ENCODE measurements at regions not wholly inside any gene's neighbourhood (a gene's known extent, or its start where the extent isn't known, plus 50 kb on each side); places are given as distances from the start of the nearest gene placed in this dataset.

DNA sequence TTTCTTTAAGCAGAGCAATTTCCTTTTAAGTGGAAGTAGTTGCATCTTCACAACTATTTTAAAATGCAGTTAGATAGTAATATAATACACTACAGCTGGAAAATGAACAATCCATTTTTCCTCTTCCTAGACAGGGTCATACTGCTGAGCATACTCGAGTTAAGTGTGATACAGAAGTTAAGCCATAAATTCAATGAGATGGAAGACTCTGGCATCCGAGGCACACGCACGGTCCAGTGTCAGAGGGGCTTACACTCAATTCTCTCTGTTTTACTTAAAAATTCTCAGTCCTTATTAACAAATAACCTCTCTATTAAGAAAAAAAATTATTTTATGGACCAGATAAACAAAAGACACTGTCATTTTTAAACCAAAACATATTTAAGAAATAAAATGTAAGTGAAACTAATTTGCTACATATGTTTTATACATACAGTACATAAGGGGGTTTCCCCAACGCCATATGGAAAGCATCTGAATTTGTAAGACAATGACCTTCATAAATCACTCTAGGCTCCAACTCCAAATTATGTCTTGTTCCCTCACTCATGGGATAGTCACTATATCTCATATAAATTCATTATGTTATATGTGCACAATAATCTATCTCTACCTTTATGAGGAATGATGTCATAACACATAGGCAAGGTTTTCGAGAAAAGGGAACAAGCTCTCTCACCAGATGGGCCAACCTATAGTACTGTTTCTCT lies 315.3 kb downstream of the PAPSS1 start:
- Histone ChIP-seq H3K27me3 (ENCODE audit: low read depth) (no peaks in the 10 kb centered on the region), H3K9me3 (replicated peaks) (peaks cover 3% of the 10 kb centered on the region), H3K4me1 (no peaks in the 10 kb centered on the region), H3K27ac (replicated peaks) (no peak overlapping the region), H3K4me3 (no peak overlapping the region), H3K36me3 (no peaks in the 10 kb centered on the region)
- no peak for DNase-seq
- TF ChIP-seq, protein P1, sequence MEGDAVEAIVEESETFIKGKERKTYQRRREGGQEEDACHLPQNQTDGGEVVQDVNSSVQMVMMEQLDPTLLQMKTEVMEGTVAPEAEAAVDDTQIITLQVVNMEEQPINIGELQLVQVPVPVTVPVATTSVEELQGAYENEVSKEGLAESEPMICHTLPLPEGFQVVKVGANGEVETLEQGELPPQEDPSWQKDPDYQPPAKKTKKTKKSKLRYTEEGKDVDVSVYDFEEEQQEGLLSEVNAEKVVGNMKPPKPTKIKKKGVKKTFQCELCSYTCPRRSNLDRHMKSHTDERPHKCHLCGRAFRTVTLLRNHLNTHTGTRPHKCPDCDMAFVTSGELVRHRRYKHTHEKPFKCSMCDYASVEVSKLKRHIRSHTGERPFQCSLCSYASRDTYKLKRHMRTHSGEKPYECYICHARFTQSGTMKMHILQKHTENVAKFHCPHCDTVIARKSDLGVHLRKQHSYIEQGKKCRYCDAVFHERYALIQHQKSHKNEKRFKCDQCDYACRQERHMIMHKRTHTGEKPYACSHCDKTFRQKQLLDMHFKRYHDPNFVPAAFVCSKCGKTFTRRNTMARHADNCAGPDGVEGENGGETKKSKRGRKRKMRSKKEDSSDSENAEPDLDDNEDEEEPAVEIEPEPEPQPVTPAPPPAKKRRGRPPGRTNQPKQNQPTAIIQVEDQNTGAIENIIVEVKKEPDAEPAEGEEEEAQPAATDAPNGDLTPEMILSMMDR (IDR thresholded peaks at IDR 0.05; ENCODE audit: borderline replicate concordance): no peak
- intact Hi-C loops (cut with micrococcal nuclease): no loop called here

DNA sequence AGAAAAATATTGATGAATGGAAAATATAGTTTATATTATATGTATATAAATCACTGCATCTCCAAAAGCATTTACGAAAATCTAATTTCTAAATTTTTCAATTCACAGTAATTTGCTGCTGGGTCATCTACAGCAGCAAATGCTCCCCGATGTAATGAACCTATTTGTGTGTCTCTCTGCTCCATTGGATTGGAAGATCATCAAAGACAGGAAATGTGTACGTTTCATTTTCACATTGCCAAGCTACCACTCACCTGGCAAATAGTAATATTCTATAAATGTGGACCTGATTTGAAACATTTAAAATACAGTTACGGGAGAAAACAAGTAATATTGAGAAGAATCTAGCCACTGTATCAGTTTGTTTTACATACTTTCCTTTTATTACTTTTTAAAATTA lies 317.7 kb downstream of the PAPSS1 start:
- Histone ChIP-seq H3K27me3 (ENCODE audit: low read depth) (no peaks in the 10 kb centered on the region), H3K9me3 (replicated peaks) (no peaks in the 10 kb centered on the region), H3K36me3 (no peaks in the 10 kb centered on the region), H3K4me3 (no peak overlapping the region), H3K27ac (replicated peaks) (no peak overlapping the region), H3K4me1 (no peaks in the 10 kb centered on the region)
- TF ChIP-seq, protein P1 (IDR thresholded peaks at IDR 0.05; ENCODE audit: borderline replicate concordance): no peak
- intact Hi-C loops (cut with micrococcal nuclease): no loop called here
- DNase-seq: no peak

GRCh38 chr4:107392951-107393350 lies 327.1 kb downstream of the PAPSS1 start:
- no peaks in the 10 kb centered on the region for H3K4me1 ChIP-seq
- H3K9me3 ChIP-seq (replicated peaks): no peaks in the 10 kb centered on the region
- no peak overlapping the region for H3K27ac ChIP-seq (replicated peaks)
- intact Hi-C loops (cut with micrococcal nuclease): no loop called here
- H3K27me3 ChIP-seq (ENCODE audit: low read depth): no peaks in the 10 kb centered on the region
- no peak overlapping the region for H3K4me3 ChIP-seq
- no peaks in the 10 kb centered on the region for H3K36me3 ChIP-seq
- no peak for DNase-seq
- TF ChIP-seq, protein P1 (IDR thresholded peaks at IDR 0.05; ENCODE audit: borderline replicate concordance): no peak

- no peaks in the 10 kb centered on the region for H3K27me3 ChIP-seq (ENCODE audit: low read depth)
- no peak overlapping the region for H3K4me3 ChIP-seq
- no peaks in the 10 kb centered on the region for H3K4me1 ChIP-seq
- DNase-seq: no peak
- intact Hi-C loops (cut with micrococcal nuclease): no loop called here
- TF ChIP-seq, protein P1 (IDR thresholded peaks at IDR 0.05; ENCODE audit: borderline replicate concordance): no peak
- no peaks in the 10 kb centered on the region for H3K36me3 ChIP-seq
- H3K27ac ChIP-seq (replicated peaks): no peak overlapping the region
- no peaks in the 10 kb centered on the region for H3K9me3 ChIP-seq (replicated peaks)
Measured at GRCh38 chr4:107392380-107392779, 327.7 kb downstream of the PAPSS1 start.

DNA sequence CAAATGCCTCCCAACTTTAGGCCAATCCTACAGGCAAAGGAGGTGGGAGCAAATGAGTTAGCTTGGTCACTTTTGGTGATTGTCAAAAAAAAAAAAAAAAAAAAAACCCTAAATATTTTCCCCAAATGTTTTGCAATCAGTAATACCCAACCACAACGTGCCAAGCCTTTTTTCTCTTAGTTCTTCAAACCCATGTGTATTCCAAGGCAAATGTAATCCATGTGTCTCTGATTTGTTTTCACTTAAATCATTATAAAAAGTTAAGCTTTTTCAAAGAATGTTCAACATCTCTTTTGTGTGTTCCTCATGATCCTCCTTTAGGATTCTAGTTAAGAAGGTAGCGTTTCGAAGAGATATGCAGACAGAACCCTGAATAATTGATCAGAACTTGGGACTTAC lies 328.4 kb downstream of the PAPSS1 start:
- Histone ChIP-seq H3K27ac (replicated peaks) (no peak overlapping the region), H3K4me1 (no peaks in the 10 kb centered on the region), H3K36me3 (no peaks in the 10 kb centered on the region), H3K9me3 (replicated peaks) (no peaks in the 10 kb centered on the region), H3K4me3 (no peak overlapping the region), H3K27me3 (ENCODE audit: low read depth) (no peaks in the 10 kb centered on the region)
- no peak for DNase-seq
- TF ChIP-seq, protein P1 (IDR thresholded peaks at IDR 0.05; ENCODE audit: borderline replicate concordance): no peak
- intact Hi-C loops (cut with micrococcal nuclease): no loop called here

Measured in left ventricle myocardium inferior (tissue), 1 donor.